Memory B cell (primary cell): ENCODE measurements at regions not wholly inside any gene's neighbourhood (a gene's known extent, or its start where the extent isn't known, plus 50 kb on each side); places are given as distances from the start of the nearest gene placed in this dataset.

ENCODE experiments used
- ATAC-seq: fragments of 150-1000 bp; cut with Tn5 transposase; 2 replicates; pipeline ENCODE4 v1.10.0; 2021; ENCODE audit warnings: low read depth, mild to moderate bottlenecking, moderate library complexity
- DNase-seq, 2 donors: peaks; one replicate each; pipeline ENCODE4 v3.0.0; 2022; ENCODE audit warnings: low spot score in 2 of 2
- H3K27ac Mint-ChIP-seq: one replicate; pipeline ENCODE4 v1.8.0; 2022; ENCODE audit warnings: mild to moderate bottlenecking, moderate library complexity, mixed read lengths
- H3K27me3 Mint-ChIP-seq: one replicate; pipeline ENCODE4 v1.8.0; 2022; ENCODE audit warnings: mixed read lengths
- H3K36me3 Mint-ChIP-seq: one replicate; pipeline ENCODE4 v1.8.0; 2022; ENCODE audit warnings: mild to moderate bottlenecking, mixed read lengths
- H3K4me1 Mint-ChIP-seq: one replicate; pipeline ENCODE4 v1.8.0; 2022; ENCODE audit warnings: mixed read lengths
- H3K4me3 Mint-ChIP-seq: one replicate; pipeline ENCODE4 v1.8.0; 2022; ENCODE audit warnings: mild to moderate bottlenecking, moderate library complexity, mixed read lengths
- H3K9me3 Mint-ChIP-seq: one replicate; pipeline ENCODE4 v1.8.0; 2022; ENCODE audit warnings: mixed read lengths

- H3K9me3 Mint-ChIP-seq: no peaks in the 10 kb centered on the region
- H3K4me1 Mint-ChIP-seq: no peaks in the 10 kb centered on the region
- DNase-seq (no peak), ATAC-seq (no peak)
- no peak overlapping the region for H3K27ac Mint-ChIP-seq
- no peaks in the 10 kb centered on the region for H3K36me3 Mint-ChIP-seq
- peaks cover 18% of the 10 kb centered on the region for H3K27me3 Mint-ChIP-seq
- no peak overlapping the region for H3K4me3 Mint-ChIP-seq
Measured at GRCh38 chr4:122007016-122007415, 55.2 kb upstream of the TRPC3 start.

- no peaks in the 10 kb centered on the region for H3K36me3 Mint-ChIP-seq
- ATAC-seq (no peak), DNase-seq (no peak)
- H3K4me1 Mint-ChIP-seq: no peaks in the 10 kb centered on the region
- peaks cover 9% of the 10 kb centered on the region for H3K27me3 Mint-ChIP-seq
- H3K9me3 Mint-ChIP-seq: no peaks in the 10 kb centered on the region
- no peak overlapping the region for H3K4me3 Mint-ChIP-seq
- H3K27ac Mint-ChIP-seq: no peak overlapping the region
Measured at GRCh38 chr4:122005064-122005755, 53.4 kb upstream of the TRPC3 start.

- peak; percentile 24 to 61 for DNase-seq
- no peak overlapping the region for H3K4me3 Mint-ChIP-seq
- H3K36me3 Mint-ChIP-seq: no peaks in the 10 kb centered on the region
- H3K27me3 Mint-ChIP-seq: peaks cover 10% of the 10 kb centered on the region
- no peaks in the 10 kb centered on the region for H3K9me3 Mint-ChIP-seq
- ATAC-seq: peak; percentile 94
- H3K4me1 Mint-ChIP-seq: no peaks in the 10 kb centered on the region
- no peak overlapping the region for H3K27ac Mint-ChIP-seq
Measured at GRCh38 chr4:122003335-122003734, 51.5 kb upstream of the TRPC3 start.
